ENCODE measurements at regions not wholly inside any gene's neighbourhood (a gene's known extent, or its start where the extent isn't known, plus 50 kb on each side); places are given as distances from the start of the nearest gene placed in this dataset.

DNA sequence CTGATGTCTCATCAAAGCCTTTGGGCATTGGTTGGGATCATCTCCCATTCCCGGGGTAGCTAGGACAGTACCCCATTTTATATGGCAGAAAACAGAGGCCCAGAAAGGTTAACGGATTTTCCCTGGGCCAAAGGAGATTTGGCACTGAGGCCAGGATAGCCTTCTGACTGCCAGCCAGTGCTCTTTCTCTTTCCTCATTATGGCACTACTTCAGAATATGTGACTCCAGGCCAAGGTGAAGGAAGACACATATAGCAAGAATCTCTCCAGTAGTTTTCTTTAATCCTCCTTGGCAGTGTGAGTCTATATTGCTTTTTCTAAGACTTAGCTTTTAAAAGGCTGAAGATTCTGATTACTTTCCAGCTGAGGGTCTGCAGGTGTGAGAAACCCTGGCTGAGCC, 94.8 kb upstream of the AMOTL1 start:
- CTCF ChIA-PET = no interaction called here
- H2AFZ ChIP-seq (ENCODE audit: control insufficient read depth, low read depth, low read length) = no peak overlapping the region
- no peaks in the 10 kb centered on the region for H3K79me2 ChIP-seq (ENCODE audit: control insufficient read depth, insufficient read depth, low read length)
- in situ Hi-C loops (cut with MboI) = no loop called here
- WGBS (ENCODE audit: insufficient coverage, insufficient replicate concordance, low lambda C conversion rate, missing lambda C conversion rate) = 21% methylated on average over 2 of the region's 2 CpGs
- DNase-seq (ENCODE audit: low read depth, low spot score) (no peak), FAIRE-seq (no peak), ATAC-seq (no peak)
- POLR2A ChIA-PET = no interaction called here
- H3K9me3 ChIP-seq (replicated peaks; ENCODE audit: control insufficient read depth, insufficient read depth, low read length) = no peaks in the 10 kb centered on the region; the same call in 2 of the 3 replicates
- intact Hi-C loops (cut with micrococcal nuclease; ENCODE audit: unreplicated experiment) = no loop called here
- H4K20me1 ChIP-seq (ENCODE audit: control insufficient read depth, insufficient read depth) = no peaks in the 10 kb centered on the region
- no peaks in the 10 kb centered on the region for H3K4me1 ChIP-seq (ENCODE audit: control insufficient read depth, insufficient read depth, low read length)
- H3K36me3 ChIP-seq (ENCODE audit: control insufficient read depth in 2 of 2, insufficient read depth in 2 of 2, low read length in 1 of 2) = no peaks in the 10 kb centered on the region
- no TSS peak for BruUV-seq (replicated peaks)
- H3K4me3 ChIP-seq = no peak overlapping the region
- TF ChIP-seq RAD51 (IDR thresholded peaks at IDR 0.05) (no peak), RFX5 (IDR thresholded peaks at IDR 0.05; ENCODE audit: low read depth, low read length) (no peak)
- SMC1A ChIA-PET (ENCODE audit: uncharacterized antibody, unreplicated experiment) = no interaction called here
- RAD21 ChIA-PET (ENCODE audit: unreplicated experiment) = no interaction called here
- no peak overlapping the region for H3K9ac ChIP-seq (ENCODE audit: control insufficient read depth, insufficient read depth, low read length)
- no peaks in the 10 kb centered on the region; a peak in 1 of 4 replicates for H3K27me3 ChIP-seq (replicated peaks in 1 of 2; ENCODE audit: control insufficient read depth in 2 of 2, insufficient read depth in 2 of 2, low read length in 1 of 2)
- H3K27ac ChIP-seq (ENCODE audit: control insufficient read depth, insufficient read depth) = no peak overlapping the region
- H3K4me2 ChIP-seq (ENCODE audit: control insufficient read depth, insufficient read depth) = no peak overlapping the region

DNA sequence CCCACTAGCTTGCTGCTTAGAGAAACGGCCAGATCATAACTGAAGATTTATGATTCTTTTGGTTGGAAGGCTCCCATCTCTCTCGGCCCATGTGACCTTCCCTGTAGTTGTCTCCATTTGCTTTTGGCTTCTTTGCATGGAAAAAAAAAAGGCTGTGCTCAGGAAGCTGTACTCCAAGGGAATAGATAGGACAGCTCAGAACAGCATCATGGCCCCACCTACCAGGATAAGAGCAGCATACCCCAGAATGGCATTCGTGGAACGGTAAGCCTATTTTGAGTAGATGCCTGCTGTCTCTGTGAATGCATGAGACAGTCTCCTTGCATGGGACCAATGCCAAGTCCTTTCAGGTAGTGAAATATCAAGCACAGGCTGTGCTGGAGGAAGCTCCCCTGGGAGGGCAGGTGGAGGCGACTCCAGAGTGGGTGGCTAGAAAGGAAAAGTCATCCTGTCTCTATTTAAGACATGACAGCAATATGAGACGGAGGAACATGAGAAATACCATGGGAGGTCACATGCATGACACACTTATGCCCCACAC, 94.1 kb upstream of the AMOTL1 start:
- 30% methylated on average over 6 of the region's 6 CpGs for WGBS (ENCODE audit: insufficient coverage, insufficient replicate concordance, low lambda C conversion rate, missing lambda C conversion rate)
- DNase-seq (ENCODE audit: low read depth, low spot score) = no peak
- in situ Hi-C loops (cut with MboI) = no loop called here
- no peak for FAIRE-seq
- ChIA-PET CTCF (no interaction called here), POLR2A (no interaction called here), SMC1A (ENCODE audit: uncharacterized antibody, unreplicated experiment) (no interaction called here), RAD21 (ENCODE audit: unreplicated experiment) (no interaction called here)
- TF ChIP-seq SP1 (IDR thresholded peaks at IDR 0.05; ENCODE audit: low read depth, low read length) (no peak), TAF1 (IDR thresholded peaks at IDR 0.05; ENCODE audit: borderline replicate concordance, low read depth, low read length) (no peak), NFXL1 (IDR thresholded peaks at IDR 0.05; ENCODE audit: borderline replicate concordance) (no peak), BMI1 (IDR thresholded peaks at IDR 0.05; ENCODE audit: borderline replicate concordance) (no peak), E4F1 (IDR thresholded peaks at IDR 0.05; ENCODE audit: borderline replicate concordance, partially characterized antibody) (no peak), ATF7 (IDR thresholded peaks at IDR 0.05; ENCODE audit: low read depth) (no peak), ZBED1 (IDR thresholded peaks at IDR 0.05; ENCODE audit: borderline replicate concordance) (no peak), POLR2AphosphoS5 (IDR thresholded peaks at IDR 0.05; ENCODE audit: low read length) (no peak), SREBF2 (IDR thresholded peaks at IDR 0.05; ENCODE audit: low read length) (no peak), CEBPB (IDR thresholded peaks at IDR 0.05; ENCODE audit: borderline replicate concordance in 1 of 2, low read depth in 2 of 2, low read length in 2 of 2) (no peak), KDM1A (IDR thresholded peaks at IDR 0.05; ENCODE audit: borderline replicate concordance) (no peak)
- no peak overlapping the region for H3K4me3 ChIP-seq
- H3K36me3 ChIP-seq (ENCODE audit: control insufficient read depth in 2 of 2, insufficient read depth in 2 of 2, low read length in 1 of 2) = no peaks in the 10 kb centered on the region
- no peak overlapping the region for H3K4me2 ChIP-seq (ENCODE audit: control insufficient read depth, insufficient read depth)
- H3K27ac ChIP-seq (ENCODE audit: control insufficient read depth, insufficient read depth) = no peak overlapping the region
- no peak overlapping the region for H2AFZ ChIP-seq (ENCODE audit: control insufficient read depth, low read depth, low read length)
- no peaks in the 10 kb centered on the region; the same call in 2 of the 3 replicates for H3K9me3 ChIP-seq (replicated peaks; ENCODE audit: control insufficient read depth, insufficient read depth, low read length)
- H3K9ac ChIP-seq (ENCODE audit: control insufficient read depth, insufficient read depth, low read length) = no peak overlapping the region
- no TSS peak for BruUV-seq (replicated peaks)
- no peaks in the 10 kb centered on the region for H3K79me2 ChIP-seq (ENCODE audit: control insufficient read depth, insufficient read depth, low read length)
- no peaks in the 10 kb centered on the region for H3K4me1 ChIP-seq (ENCODE audit: control insufficient read depth, insufficient read depth, low read length)
- intact Hi-C loops (cut with micrococcal nuclease; ENCODE audit: unreplicated experiment) = no loop called here
- no peaks in the 10 kb centered on the region; a peak in 1 of 4 replicates for H3K27me3 ChIP-seq (replicated peaks in 1 of 2; ENCODE audit: control insufficient read depth in 2 of 2, insufficient read depth in 2 of 2, low read length in 1 of 2)
- no peaks in the 10 kb centered on the region for H4K20me1 ChIP-seq (ENCODE audit: control insufficient read depth, insufficient read depth)
- no peak for ATAC-seq

All from GM12878 (cell line).